ENCODE measurements at regions not wholly inside any gene's neighbourhood (a gene's known extent, or its start where the extent isn't known, plus 50 kb on each side); places are given as distances from the start of the nearest gene placed in this dataset.

GRCh38 chrX:14476205-14476604, 53.1 kb upstream of the GLRA2 start:
- TF ChIP-seq ZBTB20 (CRISPR knock-in tag; IDR thresholded peaks at IDR 0.05; ENCODE audit: borderline replicate concordance, low read depth) = no peak
- no peak for TF ChIP-seq ZSCAN5A (CRISPR knock-in tag; IDR thresholded peaks at IDR 0.05; ENCODE audit: borderline replicate concordance)
- no peak for TF ChIP-seq ZNF510 (CRISPR knock-in tag; IDR thresholded peaks at IDR 0.05; ENCODE audit: low read depth)
- no peak for TF ChIP-seq TCF7L2 (IDR thresholded peaks at IDR 0.05; ENCODE audit: low read depth, low read length)
- TF ChIP-seq ZBTB21 (CRISPR knock-in tag; IDR thresholded peaks at IDR 0.05) = no peak
- no peak for TF ChIP-seq NR2C2 (CRISPR knock-in tag; IDR thresholded peaks at IDR 0.05; ENCODE audit: borderline replicate concordance)
